Pancreas (tissue), 10 donors: ENCODE measurements at regions not wholly inside any gene's neighbourhood (a gene's known extent, or its start where the extent isn't known, plus 50 kb on each side); places are given as distances from the start of the nearest gene placed in this dataset.

Experiments
- ATAC-seq, 4 donors: fragments of 200-7000 bp; cut with Tn5 transposase; one replicate each; pipeline versions ENCODE4 v1.8.0 to v1.9.1; 2020; ENCODE audit warnings: mild to moderate bottlenecking in 4 of 4, moderate library complexity in 4 of 4
- DNase-seq, 6 donors: peaks; one replicate each; pipeline ENCODE4 v3.0.0-alpha.2; 2020
- FAIRE-seq: peaks from 2 replicates; lab custom pipeline; 2012; peaks lifted over from hg19 to GRCh38; lab: Jason Lieb, UNC
- H3K27ac ChIP-seq, 4 donors: fragments of 200-600 bp; sonication (generic); 1 replicate in 3 of 4; 2 replicates in 1 of 4; pipeline versions ENCODE4 v1.5.0 to v1.8.0; 2020
- H3K27me3 ChIP-seq, 4 donors: fragments of 200-600 bp; one replicate each; pipeline ENCODE4 v1.8.0; 2021
- H3K36me3 ChIP-seq, 3 donors: fragments of 200-600 bp; sonication (generic) in 1 of 3; one replicate each; pipeline versions ENCODE4 v1.5.0 to v1.8.0; 2020 to 2021
- H3K4me1 ChIP-seq, 3 donors: fragments of 200-600 bp; one replicate each; pipeline ENCODE4 v1.8.0; 2021
- H3K4me3 ChIP-seq, 4 donors: fragments of 200-600 bp; sonication (generic) in 2 of 4; one replicate each; pipeline versions ENCODE4 v1.5.0 to v1.8.0; 2020 to 2021
- H3K9me3 ChIP-seq, 4 donors: fragments of 200-600 bp; one replicate each; pipeline ENCODE4 v1.8.0; 2021
- CTCF ChIP-seq, 4 donors: fragments of 200-600 bp; sonication (generic) in 3 of 4; IDR thresholded peaks; one replicate each; pipeline versions ENCODE4 v1.5.0 to v1.8.0; 2021; ENCODE audit warnings: antibody characterized with exemption in 4 of 4
- WGBS, 2 donors: extraction: QIAGEN DNeasy Blood & Tissue Kit; methylation state at CpG; one replicate each; pipeline ENCODE4 v1.1.7; 2013; 5-methylcytosine and 5-hydroxymethylcytosine counted together
- intact Hi-C, 3 donors: fragments of 100-400 bp; cut with DNase I; formaldehyde crosslinking; loops; one replicate each; pipeline versions ENCODE4 v1.11.1 to v1.14.2; 2022
- donor health status: healthy with polysubstance abuse.
- donor health status: DM: no; HTN: no; CAD: no; lungs with moderate emphysema.
- donor health status: DM: no; HTN: no; CAD: no.
- donor health status: control.
- donor health status: control.
- donor health status: Bipolar disorder and iron deficiency.
- donor health status: DM: yes; HTN: yes; CAD: no.
- donor health status: DM: no; HTN: no; CAD: no.
- donor health status: DM: no; HTN: no; CAD: no.
- donor health status: DM: yes; HTN: yes; CAD: no.

GRCh38 chr15:95353512-95353911 lies 977.0 kb upstream of the NR2F2 start:
- TF ChIP-seq CTCF (IDR thresholded peaks at IDR 0.05) = no peak
- Histone ChIP-seq H3K36me3 (no peaks in the 10 kb centered on the region), H3K27me3 (peaks cover 0 to 6% (median 2%) of the 10 kb centered on the region in 4 donors), H3K4me3 (no peak overlapping the region), H3K4me1 (no peaks in the 10 kb centered on the region), H3K9me3 (no peaks in the 10 kb centered on the region), H3K27ac (no peak overlapping the region)
- DNase-seq (no peak), FAIRE-seq (no peak), ATAC-seq (no peak)
- intact Hi-C loops = no loop called here
- 56 to 76% methylated on average over 1 of the region's 1 CpG for whole genome bisulfite sequencing, 2 donors

GRCh38 chr15:95359966-95360365 lies 970.5 kb upstream of the NR2F2 start:
- DNase-seq (no peak), ATAC-seq (no peak), FAIRE-seq (no peak)
- H3K36me3 ChIP-seq = no peaks in the 10 kb centered on the region
- 17% methylated on average over 5 of the region's 5 CpGs for WGBS, 2 donors
- no peak overlapping the region for H3K27ac ChIP-seq
- H3K9me3 ChIP-seq = no peaks in the 10 kb centered on the region
- peaks cover 0 to 4% (median 0%) of the 10 kb centered on the region in 4 donors for H3K27me3 ChIP-seq
- H3K4me1 ChIP-seq = no peaks in the 10 kb centered on the region
- no peak overlapping the region for H3K4me3 ChIP-seq
- TF ChIP-seq CTCF (IDR thresholded peaks at IDR 0.05) = no peak
- intact Hi-C loops = no loop called here

- WGBS, 2 donors = 50 to 60% methylated on average over 3 of the region's 3 CpGs
These were observed 968.2 kb upstream of the NR2F2 start for GRCh38 chr15:95362306-95362705.

GRCh38 chr15:95363646-95364045 lies 966.9 kb upstream of the NR2F2 start:
- FAIRE-seq (no peak), DNase-seq (no peak), ATAC-seq (no peak)
- Histone ChIP-seq H3K4me3 (no peak overlapping the region), H3K27me3 (no peaks in the 10 kb centered on the region), H3K36me3 (no peaks in the 10 kb centered on the region), H3K9me3 (no peaks in the 10 kb centered on the region), H3K4me1 (no peaks in the 10 kb centered on the region), H3K27ac (no peak overlapping the region)
- 51 to 59% methylated on average over 5 of the region's 5 CpGs for WGBS, 2 donors
- intact Hi-C loops = no loop called here
- no peak for TF ChIP-seq CTCF (IDR thresholded peaks at IDR 0.05)

More at GRCh38 chr15:95362306-95362705, 968.2 kb upstream of the NR2F2 start:
- Histone ChIP-seq H3K36me3 (no peaks in the 10 kb centered on the region), H3K27ac (no peak overlapping the region), H3K9me3 (no peaks in the 10 kb centered on the region), H3K4me3 (no peak overlapping the region), H3K27me3 (no peaks in the 10 kb centered on the region), H3K4me1 (no peaks in the 10 kb centered on the region)
- no peak for TF ChIP-seq CTCF (IDR thresholded peaks at IDR 0.05)
- FAIRE-seq (no peak), ATAC-seq (no peak), DNase-seq (no peak)
- intact Hi-C loops = no loop called here

GRCh38 chr15:95365511-95366107 lies 964.9 kb upstream of the NR2F2 start:
- no peaks in the 10 kb centered on the region for H3K36me3 ChIP-seq
- no peak for DNase-seq
- no peaks in the 10 kb centered on the region for H3K27me3 ChIP-seq
- no peak for TF ChIP-seq CTCF (IDR thresholded peaks at IDR 0.05)
- no peaks in the 10 kb centered on the region for H3K9me3 ChIP-seq
- intact Hi-C loops = no loop called here
- no peak overlapping the region for H3K27ac ChIP-seq
- no peak for FAIRE-seq
- H3K4me3 ChIP-seq = no peak overlapping the region
- no peaks in the 10 kb centered on the region for H3K4me1 ChIP-seq
- no peak for ATAC-seq
- WGBS, 2 donors = 62 to 65% methylated on average over 12 of the region's 12 CpGs
